ENCODE measurements at regions not wholly inside any gene's neighbourhood (a gene's known extent, or its start where the extent isn't known, plus 50 kb on each side); places are given as distances from the start of the nearest gene placed in this dataset.

- no peak overlapping the region for H3K4me3 Mint-ChIP-seq
- DNase-seq (no peak), ATAC-seq (ENCODE audit: poor library complexity) (no peak)
- H3K36me3 ChIP-seq (ENCODE audit: insufficient read depth, low read length): no peaks in the 10 kb centered on the region
- no peaks in the 10 kb centered on the region for H3K36me3 Mint-ChIP-seq (ENCODE audit: low read depth)
- H3K4me1 Mint-ChIP-seq (ENCODE audit: low read depth): no peaks in the 10 kb centered on the region
- no peak overlapping the region for H3K27ac Mint-ChIP-seq
- H3K27me3 ChIP-seq (ENCODE audit: control insufficient read depth in 1 of 2, insufficient read depth in 2 of 2, low read length in 2 of 2): no peaks in the 10 kb centered on the region
- no peaks in the 10 kb centered on the region for H3K9me3 Mint-ChIP-seq
- H3K27ac ChIP-seq (ENCODE audit: low read depth in 1 of 2, low read length in 2 of 2): no peak overlapping the region
- intact Hi-C loops (cut with DNase I, micrococcal nuclease): no loop called here
- CTCF ChIA-PET: no interaction called here
- H3K27me3 Mint-ChIP-seq: peaks cover 10% of the 10 kb centered on the region
- no peak overlapping the region for H3K4me3 ChIP-seq (ENCODE audit: low read length)
- POLR2A ChIA-PET: no interaction called here
- no peaks in the 10 kb centered on the region for H3K4me1 ChIP-seq (ENCODE audit: insufficient read depth, low read length)
- TF ChIP-seq CTCF (IDR thresholded peaks at IDR 0.05): no peak
- no peaks in the 10 kb centered on the region for H3K9me3 ChIP-seq (ENCODE audit: control insufficient read depth in 1 of 2, insufficient read depth in 1 of 2, low read length in 2 of 2)
Observed at GRCh38 chr13:78198821-78199220, 280.2 kb upstream of the EDNRB start.

GRCh38 chr13:78198419-78198818, 279.8 kb upstream of the EDNRB start:
- H3K27ac Mint-ChIP-seq: no peak overlapping the region
- no peaks in the 10 kb centered on the region for H3K36me3 ChIP-seq (ENCODE audit: insufficient read depth, low read length)
- H3K4me1 ChIP-seq (ENCODE audit: insufficient read depth, low read length): no peaks in the 10 kb centered on the region
- ATAC-seq (ENCODE audit: poor library complexity): no peak
- H3K4me1 Mint-ChIP-seq (ENCODE audit: low read depth): no peaks in the 10 kb centered on the region
- H3K4me3 ChIP-seq (ENCODE audit: low read length): no peak overlapping the region
- ChIA-PET CTCF (no interaction called here), POLR2A (no interaction called here)
- H3K9me3 ChIP-seq (ENCODE audit: control insufficient read depth in 1 of 2, insufficient read depth in 1 of 2, low read length in 2 of 2): no peaks in the 10 kb centered on the region
- no peaks in the 10 kb centered on the region for H3K36me3 Mint-ChIP-seq (ENCODE audit: low read depth)
- H3K9me3 Mint-ChIP-seq: no peaks in the 10 kb centered on the region
- DNase-seq: no peak
- no peaks in the 10 kb centered on the region for H3K27me3 ChIP-seq (ENCODE audit: control insufficient read depth in 1 of 2, insufficient read depth in 2 of 2, low read length in 2 of 2)
- H3K4me3 Mint-ChIP-seq: no peak overlapping the region
- peaks cover 10% of the 10 kb centered on the region for H3K27me3 Mint-ChIP-seq
- intact Hi-C loops (cut with DNase I, micrococcal nuclease): no loop called here
- H3K27ac ChIP-seq (ENCODE audit: low read depth in 1 of 2, low read length in 2 of 2): no peak overlapping the region
- no peak for TF ChIP-seq CTCF (IDR thresholded peaks at IDR 0.05)

GRCh38 chr13:78197231-78197630, 278.6 kb upstream of the EDNRB start:
- H3K4me1 Mint-ChIP-seq (ENCODE audit: low read depth): no peaks in the 10 kb centered on the region
- Histone ChIP-seq H3K27me3 (ENCODE audit: control insufficient read depth in 1 of 2, insufficient read depth in 2 of 2, low read length in 2 of 2) (no peaks in the 10 kb centered on the region), H3K4me1 (ENCODE audit: insufficient read depth, low read length) (no peaks in the 10 kb centered on the region), H3K36me3 (ENCODE audit: insufficient read depth, low read length) (no peaks in the 10 kb centered on the region), H3K9me3 (ENCODE audit: control insufficient read depth in 1 of 2, insufficient read depth in 1 of 2, low read length in 2 of 2) (no peaks in the 10 kb centered on the region), H3K27ac (ENCODE audit: low read depth in 1 of 2, low read length in 2 of 2) (no peak overlapping the region), H3K4me3 (ENCODE audit: low read length) (no peak overlapping the region)
- no peaks in the 10 kb centered on the region for H3K9me3 Mint-ChIP-seq
- H3K4me3 Mint-ChIP-seq: no peak overlapping the region
- ChIA-PET CTCF (no interaction called here), POLR2A (no interaction called here)
- H3K27ac Mint-ChIP-seq: no peak overlapping the region
- H3K27me3 Mint-ChIP-seq: peaks cover 10% of the 10 kb centered on the region
- no peak for TF ChIP-seq CTCF (IDR thresholded peaks at IDR 0.05)
- intact Hi-C loops (cut with DNase I, micrococcal nuclease): loop anchor here in 1 of 2 experiments (1.0 kb wide), 1 partner anchor 8 kb away; no protein-coding TSS in a partner anchor
- no peaks in the 10 kb centered on the region for H3K36me3 Mint-ChIP-seq (ENCODE audit: low read depth)
- ATAC-seq (ENCODE audit: poor library complexity): no peak
- no peak for DNase-seq

All from CD4-positive, alpha-beta T cell (primary cell).